HCT116 (cell line): ENCODE measurements at regions not wholly inside any gene's neighbourhood (a gene's known extent, or its start where the extent isn't known, plus 50 kb on each side); places are given as distances from the start of the nearest gene placed in this dataset.

Experiments
- ATAC-seq: fragments of 200-7000 bp; cut with Tn5 transposase; 2 replicates; pipeline ENCODE4 v1.9.1; 2020; ENCODE audit warnings: mild to moderate bottlenecking, moderate library complexity
- BruUV-seq: library from RNA; stranded (reverse); fragments of 400-500 nt; replicated peaks from 2 replicates; lab custom pipeline; 2021; lab: Mats Ljungman, UMichigan
- CTCF ChIA-PET: fragments of 300-600 bp; sonication (Branson Sonifier 250); formaldehyde crosslinking; loops from one replicate; lab custom pipeline; 2021; ENCODE audit warnings: antibody characterized with exemption; lab: Charles Lee
- POLR2A ChIA-PET: fragments of 300-600, 350-600 bp; sonication (Branson Sonifier 250); formaldehyde crosslinking; loops from one replicate; lab custom pipeline; 2021; ENCODE audit warnings: antibody characterized with exemption; lab: Charles Lee
- RAD21 ChIA-PET, 2 experiments: fragments of 300-600 bp; sonication (Branson Sonifier 250); formaldehyde crosslinking; loops; one replicate each; lab custom pipeline; 2023; ENCODE audit warnings: low total read pairs in 2 of 2; ENCODE audit not compliant: uncharacterized antibody in 2 of 2, unreplicated experiment in 2 of 2, low non-redundant PET in 1 of 2; lab: Charles Lee
- DNase-seq: peaks from one replicate; pipeline ENCODE4 v3.0.0-alpha.2; 2010; ENCODE audit warnings: low read depth, low spot score
- H2AFZ ChIP-seq: fragments of 200-600 bp; shearing (Covaris generic), sonication (generic); 2 replicates; pipeline ENCODE4 v1.6.1; 2017; ENCODE audit warnings: low read depth, mixed run types, mixed read lengths, antibody characterized with exemption, low read length; ENCODE audit not compliant: poor library complexity, severe bottlenecking
- H3K27ac ChIP-seq: 2 replicates; pipeline ENCODE4 v1.5.1; 2012; ENCODE audit warnings: low read depth, low read length
- H3K27me3 ChIP-seq: fragments of 200-600 bp; sonication (generic); 2 replicates; pipeline ENCODE4 v1.6.1; 2016; ENCODE audit warnings: mixed run types, low read length, mixed read lengths; ENCODE audit not compliant: insufficient read depth
- H3K36me3 ChIP-seq, 2 experiments: fragments of 200-500 bp in 1 of 2; fragments of 200-600 bp in 1 of 2; sonication (Bioruptor generic) in 1 of 2; sonication (generic) in 1 of 2; 2 replicates each; pipeline versions ENCODE4 v1.5.1 to v1.6.1; 2014 to 2016; ENCODE audit warnings: low read length in 2 of 2, inconsistent platforms in 1 of 2, mixed read lengths in 1 of 2, mixed run types in 1 of 2; ENCODE audit not compliant: insufficient read depth in 2 of 2, control insufficient read depth in 1 of 2
- H3K4me1 ChIP-seq, 2 experiments: fragments of 200-600 bp in 1 of 2; sonication (generic) in 1 of 2; 2 replicates each; pipeline versions ENCODE4 v1.5.1 to v1.6.1; 2012 to 2017; ENCODE audit warnings: low read length in 2 of 2, inconsistent platforms in 1 of 2, mild to moderate bottlenecking in 1 of 2, mixed read lengths in 1 of 2, mixed run types in 1 of 2, moderate library complexity in 1 of 2; ENCODE audit not compliant: insufficient read depth in 2 of 2, control insufficient read depth in 1 of 2
- H3K4me2 ChIP-seq: fragments of 200-600 bp; sonication (generic); 2 replicates; pipeline ENCODE4 v1.6.1; 2017; ENCODE audit warnings: mixed run types, low read length, mixed read lengths
- H3K4me3 ChIP-seq, 2 experiments: fragments of 200-600 bp in 1 of 2; sonication (generic) in 1 of 2; replicated peaks in 1 of 2; 2 replicates each; pipeline ENCODE4 v1.5.1; 2011 to 2016; ENCODE audit warnings: low read length in 2 of 2, control low read depth in 1 of 2, low read depth in 1 of 2, mild to moderate bottlenecking in 1 of 2, mixed read lengths in 1 of 2, mixed run types in 1 of 2
- H3K79me2 ChIP-seq: fragments of 200-600 bp; sonication (generic); 2 replicates; pipeline ENCODE4 v1.6.1; 2017; ENCODE audit warnings: mild to moderate bottlenecking, mixed run types, low read length, moderate library complexity, mixed read lengths; ENCODE audit not compliant: insufficient read depth
- H3K9ac ChIP-seq: fragments of 200-600 bp; sonication (generic); 2 replicates; pipeline ENCODE4 v1.6.1; 2016; ENCODE audit warnings: low read length, mixed read lengths
- H3K9me2 ChIP-seq: fragments of 200-600 bp; sonication (generic), shearing (Covaris generic); 2 replicates; pipeline ENCODE4 v1.6.1; 2017; ENCODE audit warnings: mixed run types, mild to moderate bottlenecking, moderate library complexity; ENCODE audit not compliant: insufficient read depth
- H3K9me3 ChIP-seq, 2 experiments: fragments of 200-500 bp in 1 of 2; fragments of 200-600 bp in 1 of 2; sonication (Bioruptor generic) in 1 of 2; sonication (generic) in 1 of 2; 2 replicates each; pipeline ENCODE4 v1.6.1; 2014 to 2017; ENCODE audit warnings: low read length in 2 of 2, mixed read lengths in 2 of 2, inconsistent platforms in 1 of 2, low read depth in 1 of 2, mild to moderate bottlenecking in 1 of 2, mixed run types in 1 of 2, moderate library complexity in 1 of 2; ENCODE audit not compliant: control insufficient read depth in 1 of 2, insufficient read depth in 1 of 2
- H4K20me1 ChIP-seq: fragments of 200-600 bp; sonication (generic), shearing (Covaris generic); 2 replicates; pipeline ENCODE4 v1.6.1; 2017; ENCODE audit warnings: mixed run types, mild to moderate bottlenecking, moderate library complexity; ENCODE audit not compliant: insufficient read depth
- CEBPB ChIP-seq: IDR thresholded peaks from 2 replicates; pipeline ENCODE4 v1.6.1; 2012; ENCODE audit warnings: low read depth
- ELF1 ChIP-seq: IDR thresholded peaks from 2 replicates; pipeline ENCODE4 v1.6.1; 2012; ENCODE audit warnings: low read depth, borderline replicate concordance
- EZH2phosphoT487 ChIP-seq: fragments of 200-600 bp; IDR thresholded peaks from 2 replicates; pipeline ENCODE4 v1.6.1; 2018; ENCODE audit warnings: antibody characterized with exemption, borderline replicate concordance
- FOSL1 ChIP-seq: IDR thresholded peaks from 2 replicates; pipeline ENCODE4 v1.6.1; 2012; ENCODE audit warnings: low read depth
- JUND ChIP-seq: IDR thresholded peaks from 2 replicates; pipeline ENCODE4 v1.6.1; 2012
- RAD21 ChIP-seq: IDR thresholded peaks from 2 replicates; pipeline ENCODE4 v1.6.1; 2012; ENCODE audit warnings: low read depth, mild to moderate bottlenecking
- SIN3A ChIP-seq: IDR thresholded peaks from 2 replicates; pipeline ENCODE4 v1.6.1; 2012; ENCODE audit warnings: low read depth
- SP1 ChIP-seq: IDR thresholded peaks from 2 replicates; pipeline ENCODE4 v1.6.1; 2012; ENCODE audit warnings: low read depth
- SRF ChIP-seq: IDR thresholded peaks from 2 replicates; pipeline ENCODE4 v1.6.1; 2012; ENCODE audit warnings: low read depth
- ZNF274 ChIP-seq: fragments of 200-500 bp; sonication (Bioruptor generic); IDR thresholded peaks from 2 replicates; pipeline ENCODE4 v1.6.1; 2014; ENCODE audit warnings: mild to moderate bottlenecking, low read depth, low read length, inconsistent platforms
- intact Hi-C: fragments of 100-400 bp; cut with micrococcal nuclease; formaldehyde crosslinking; loops from 2 replicates; pipeline ENCODE4 v1.10.0; 2022
- TF ChIP-seq, protein P1 (sequence below): IDR thresholded peaks from 2 replicates; pipeline ENCODE4 v1.6.1; 2011; ENCODE audit warnings: mild to moderate bottlenecking, low read length, moderate library complexity; ENCODE audit not compliant: insufficient replicate concordance; ENCODE audit errors: extremely low read depth
- TF ChIP-seq, protein P2 (sequence below): IDR thresholded peaks from 2 replicates; pipeline ENCODE4 v1.6.1; 2012
- TF ChIP-seq, protein P3 (sequence below): IDR thresholded peaks from 2 replicates; pipeline ENCODE4 v1.6.1; 2012

DNA sequence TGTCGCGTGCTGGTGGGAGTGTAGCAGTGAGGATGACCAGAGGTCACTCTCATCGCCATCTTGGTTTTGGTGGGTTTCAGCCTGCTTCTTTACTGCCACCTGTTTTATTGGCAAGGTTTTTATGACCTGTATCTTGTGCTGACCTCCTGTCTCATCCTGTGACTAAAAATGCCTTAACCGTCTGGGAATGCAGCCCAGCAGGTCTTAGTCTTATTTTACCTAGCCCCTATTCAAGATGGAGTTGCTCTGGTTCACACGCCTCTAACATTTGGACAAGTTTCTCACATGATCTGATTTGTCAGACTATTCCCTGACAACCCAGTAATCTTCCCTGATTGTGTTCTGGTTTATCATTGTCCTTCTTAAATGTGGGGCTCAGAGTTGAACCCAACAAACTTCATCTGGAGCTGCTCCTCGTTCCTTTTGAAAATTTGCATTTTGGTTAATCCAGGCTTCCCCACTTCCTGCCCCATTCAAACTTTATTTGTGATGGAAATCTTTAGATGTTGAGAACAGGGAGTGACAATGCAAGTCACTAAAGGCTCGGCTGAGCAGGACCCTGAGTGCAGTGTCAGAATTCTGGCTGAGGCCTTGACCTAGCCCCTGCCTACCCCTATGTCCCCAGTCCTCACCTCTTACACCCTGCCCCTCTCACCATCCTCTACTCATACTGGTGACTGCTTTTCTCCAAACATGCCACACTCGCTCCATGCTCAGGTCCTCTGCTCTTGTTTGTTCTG, 226.8 kb downstream of the STIM2 start:
- no TSS peak for BruUV-seq
- H3K27me3 ChIP-seq: peaks cover 35% of the 10 kb centered on the region; the same call in 1 of the 2 replicates
- intact Hi-C loops: no loop called here
- no peaks in the 10 kb centered on the region for H3K36me3 ChIP-seq
- ChIA-PET CTCF (no interaction called here), RAD21 (no interaction called here), POLR2A (no interaction called here)
- H3K4me1 ChIP-seq: peaks cover 0 to 7% of the 10 kb centered on the region in 2 experiments; a peak in 2 of 4 replicates
- no peaks in the 10 kb centered on the region for H3K9me2 ChIP-seq
- no peaks in the 10 kb centered on the region for H3K79me2 ChIP-seq
- H4K20me1 ChIP-seq: no peaks in the 10 kb centered on the region
- TF ChIP-seq SIN3A (no peak), RAD21 (no peak), ZNF274 (no peak), EZH2phosphoT487 (no peak), SP1 (no peak), JUND (no peak), ELF1 (no peak), FOSL1 (no peak), CEBPB (no peak), SRF (no peak)
- TF ChIP-seq, protein P1, sequence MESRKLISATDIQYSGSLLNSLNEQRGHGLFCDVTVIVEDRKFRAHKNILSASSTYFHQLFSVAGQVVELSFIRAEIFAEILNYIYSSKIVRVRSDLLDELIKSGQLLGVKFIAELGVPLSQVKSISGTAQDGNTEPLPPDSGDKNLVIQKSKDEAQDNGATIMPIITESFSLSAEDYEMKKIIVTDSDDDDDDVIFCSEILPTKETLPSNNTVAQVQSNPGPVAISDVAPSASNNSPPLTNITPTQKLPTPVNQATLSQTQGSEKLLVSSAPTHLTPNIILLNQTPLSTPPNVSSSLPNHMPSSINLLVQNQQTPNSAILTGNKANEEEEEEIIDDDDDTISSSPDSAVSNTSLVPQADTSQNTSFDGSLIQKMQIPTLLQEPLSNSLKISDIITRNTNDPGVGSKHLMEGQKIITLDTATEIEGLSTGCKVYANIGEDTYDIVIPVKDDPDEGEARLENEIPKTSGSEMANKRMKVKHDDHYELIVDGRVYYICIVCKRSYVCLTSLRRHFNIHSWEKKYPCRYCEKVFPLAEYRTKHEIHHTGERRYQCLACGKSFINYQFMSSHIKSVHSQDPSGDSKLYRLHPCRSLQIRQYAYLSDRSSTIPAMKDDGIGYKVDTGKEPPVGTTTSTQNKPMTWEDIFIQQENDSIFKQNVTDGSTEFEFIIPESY: no peak
- TF ChIP-seq, protein P2, sequence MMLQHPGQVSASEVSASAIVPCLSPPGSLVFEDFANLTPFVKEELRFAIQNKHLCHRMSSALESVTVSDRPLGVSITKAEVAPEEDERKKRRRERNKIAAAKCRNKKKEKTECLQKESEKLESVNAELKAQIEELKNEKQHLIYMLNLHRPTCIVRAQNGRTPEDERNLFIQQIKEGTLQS: no peak
- TF ChIP-seq, protein P3, sequence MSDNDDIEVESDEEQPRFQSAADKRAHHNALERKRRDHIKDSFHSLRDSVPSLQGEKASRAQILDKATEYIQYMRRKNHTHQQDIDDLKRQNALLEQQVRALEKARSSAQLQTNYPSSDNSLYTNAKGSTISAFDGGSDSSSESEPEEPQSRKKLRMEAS: no peak
- DNase-seq (no peak), ATAC-seq (no peak)
- H3K9ac ChIP-seq: no peak overlapping the region
- no peak overlapping the region for H2AFZ ChIP-seq
- no peaks in the 10 kb centered on the region for H3K9me3 ChIP-seq
- no peak overlapping the region for H3K4me2 ChIP-seq
- H3K4me3 ChIP-seq: no peak overlapping the region
- H3K27ac ChIP-seq: no peak overlapping the region
